ENCODE measurements at regions not wholly inside any gene's neighbourhood (a gene's known extent, or its start where the extent isn't known, plus 50 kb on each side); places are given as distances from the start of the nearest gene placed in this dataset.

DNA sequence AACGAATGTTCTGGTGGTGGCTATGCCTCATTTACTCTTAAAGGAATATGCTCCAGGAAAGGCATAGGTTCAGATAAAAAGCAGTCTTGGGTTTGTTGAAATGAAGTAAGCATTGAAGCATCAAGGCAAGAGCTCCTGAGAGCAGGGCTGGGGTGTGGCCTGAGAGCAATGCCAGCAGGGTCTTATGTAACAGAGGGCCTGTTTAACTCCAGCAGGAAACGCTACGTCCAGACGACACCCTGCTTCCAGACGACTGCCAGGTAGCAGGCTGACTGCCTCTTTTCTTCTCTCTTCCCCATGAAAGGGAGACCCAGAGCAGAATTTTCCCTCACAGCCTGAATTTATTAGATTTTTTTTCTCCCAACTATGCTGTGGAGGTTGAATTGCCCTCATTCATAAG lies 127.2 kb upstream of the SLC5A12 start:
- DNase-seq (ENCODE audit: low read depth, low spot score) (no peak), ATAC-seq (no peak), FAIRE-seq (no peak)
- ChIA-PET SMC1A (ENCODE audit: uncharacterized antibody, unreplicated experiment) (interaction anchor here (0.8 kb wide), 1 partner anchor 309 kb away, joined by 3 read pairs; no protein-coding TSS in a partner anchor), RAD21 (ENCODE audit: unreplicated experiment) (no interaction called here), CTCF (no interaction called here), POLR2A (no interaction called here)
- Histone ChIP-seq H3K9me3 (replicated peaks; ENCODE audit: control insufficient read depth, insufficient read depth, low read length) (no peaks in the 10 kb centered on the region), H4K20me1 (ENCODE audit: control insufficient read depth, insufficient read depth) (no peaks in the 10 kb centered on the region), H3K9ac (ENCODE audit: control insufficient read depth, insufficient read depth, low read length) (no peak overlapping the region), H3K4me3 (no peak overlapping the region), H3K36me3 (ENCODE audit: control insufficient read depth in 2 of 2, insufficient read depth in 2 of 2, low read length in 1 of 2) (no peaks in the 10 kb centered on the region), H3K27me3 (replicated peaks in 1 of 2; ENCODE audit: control insufficient read depth in 2 of 2, insufficient read depth in 2 of 2, low read length in 1 of 2) (no peaks in the 10 kb centered on the region), H3K4me2 (ENCODE audit: control insufficient read depth, insufficient read depth) (no peak overlapping the region), H3K27ac (ENCODE audit: control insufficient read depth, insufficient read depth) (no peak overlapping the region), H3K4me1 (ENCODE audit: control insufficient read depth, insufficient read depth, low read length) (no peaks in the 10 kb centered on the region), H2AFZ (ENCODE audit: control insufficient read depth, low read depth, low read length) (no peak overlapping the region), H3K79me2 (ENCODE audit: control insufficient read depth, insufficient read depth, low read length) (no peaks in the 10 kb centered on the region)
- intact Hi-C loops (cut with micrococcal nuclease; ENCODE audit: unreplicated experiment): no loop called here
- no peak for TF ChIP-seq FOXK2 (IDR thresholded peaks at IDR 0.05)
- no TSS peak for BruUV-seq (replicated peaks)
- in situ Hi-C loops (cut with MboI): no loop called here
- 16% methylated on average over 5 of the region's 5 CpGs for WGBS (ENCODE audit: insufficient coverage, insufficient replicate concordance, low lambda C conversion rate, missing lambda C conversion rate)

- POLR2A ChIA-PET: no interaction called here
- no TSS peak for BruUV-seq (replicated peaks)
- ATAC-seq (no peak), DNase-seq (ENCODE audit: low read depth, low spot score) (no peak), FAIRE-seq (no peak)
- Histone ChIP-seq H3K4me3 (no peak overlapping the region), H3K9me3 (replicated peaks; ENCODE audit: control insufficient read depth, insufficient read depth, low read length) (no peaks in the 10 kb centered on the region), H3K36me3 (ENCODE audit: control insufficient read depth in 2 of 2, insufficient read depth in 2 of 2, low read length in 1 of 2) (no peaks in the 10 kb centered on the region), H4K20me1 (ENCODE audit: control insufficient read depth, insufficient read depth) (no peaks in the 10 kb centered on the region), H3K27me3 (replicated peaks in 1 of 2; ENCODE audit: control insufficient read depth in 2 of 2, insufficient read depth in 2 of 2, low read length in 1 of 2) (no peaks in the 10 kb centered on the region), H2AFZ (ENCODE audit: control insufficient read depth, low read depth, low read length) (no peak overlapping the region), H3K27ac (ENCODE audit: control insufficient read depth, insufficient read depth) (no peak overlapping the region), H3K79me2 (ENCODE audit: control insufficient read depth, insufficient read depth, low read length) (no peaks in the 10 kb centered on the region), H3K4me1 (ENCODE audit: control insufficient read depth, insufficient read depth, low read length) (no peaks in the 10 kb centered on the region), H3K9ac (ENCODE audit: control insufficient read depth, insufficient read depth, low read length) (no peak overlapping the region), H3K4me2 (ENCODE audit: control insufficient read depth, insufficient read depth) (no peak overlapping the region)
- no peak for TF ChIP-seq PML (IDR thresholded peaks at IDR 0.05; ENCODE audit: low read length)
- no peak for TF ChIP-seq CEBPB (IDR thresholded peaks at IDR 0.05; ENCODE audit: borderline replicate concordance in 1 of 2, low read depth in 2 of 2, low read length in 2 of 2)
- TF ChIP-seq SIX5 (IDR thresholded peaks at IDR 0.05; ENCODE audit: low read depth, low read length, severe bottlenecking): no peak
- no peak for TF ChIP-seq IRF4 (IDR thresholded peaks at IDR 0.05; ENCODE audit: low read depth, low read length)
- intact Hi-C loops (cut with micrococcal nuclease; ENCODE audit: unreplicated experiment) (no loop called here), in situ Hi-C loops (cut with MboI) (no loop called here)
- 29% methylated on average over 3 of the region's 3 CpGs for WGBS (ENCODE audit: insufficient coverage, insufficient replicate concordance, low lambda C conversion rate, missing lambda C conversion rate)
- SMC1A ChIA-PET (ENCODE audit: uncharacterized antibody, unreplicated experiment): no interaction called here
- RAD21 ChIA-PET (ENCODE audit: unreplicated experiment): no interaction called here
- CTCF ChIA-PET: no interaction called here
Observed at GRCh38 chr11:26851291-26851690, 129.4 kb upstream of the SLC5A12 start.

All from GM12878 (cell line).